Parathyroid adenoma (tissue), 2 donors: ENCODE measurements at regions not wholly inside any gene's neighbourhood (a gene's known extent, or its start where the extent isn't known, plus 50 kb on each side); places are given as distances from the start of the nearest gene placed in this dataset.

Experiments
- H2AFZ ChIP-seq: fragments of 300-600 bp; sonication (generic); one replicate; pipeline ENCODE4 v1.7.0; 2017; ENCODE audit warnings: antibody characterized with exemption, mild to moderate bottlenecking
- H3K27ac ChIP-seq: fragments of 300-600 bp; sonication (generic); one replicate; pipeline ENCODE4 v1.7.0; 2017
- H3K27me3 ChIP-seq: fragments of 300-600 bp; sonication (generic); one replicate; pipeline ENCODE4 v1.7.0; 2017; ENCODE audit warnings: low read length; ENCODE audit not compliant: control insufficient read depth, insufficient read depth
- H3K36me3 ChIP-seq: fragments of 300-600 bp; sonication (generic); one replicate; pipeline ENCODE4 v1.7.0; 2017; ENCODE audit warnings: low read length; ENCODE audit not compliant: control insufficient read depth, insufficient read depth
- H3K4me1 ChIP-seq: fragments of 300-600 bp; sonication (generic); one replicate; pipeline ENCODE4 v1.7.0; 2017; ENCODE audit warnings: control low read depth
- H3K4me2 ChIP-seq: fragments of 300-600 bp; sonication (generic); one replicate; pipeline ENCODE4 v1.7.0; 2017; ENCODE audit warnings: low read length
- H3K4me3 ChIP-seq: fragments of 300-600 bp; sonication (generic); one replicate; pipeline ENCODE4 v1.7.0; 2017; ENCODE audit warnings: low read depth, low read length
- H3K79me2 ChIP-seq: fragments of 300-600 bp; sonication (generic); one replicate; pipeline ENCODE4 v1.7.0; 2017; ENCODE audit warnings: control low read depth
- H3K9ac ChIP-seq: fragments of 300-600 bp; sonication (generic); one replicate; pipeline ENCODE4 v1.7.0; 2017; ENCODE audit warnings: mild to moderate bottlenecking
- H3K9me3 ChIP-seq: fragments of 300-600 bp; sonication (generic); one replicate; pipeline ENCODE4 v1.7.0; 2017; ENCODE audit warnings: low read length; ENCODE audit not compliant: control insufficient read depth
- CTCF ChIP-seq: fragments of 300-600 bp; sonication (generic); IDR thresholded peaks from one replicate; pipeline ENCODE4 v1.7.0; 2017; ENCODE audit warnings: antibody characterized with exemption, mild to moderate bottlenecking
- donor health status: primary hyperparathyroidism.

GRCh38 chr18:70385474-70385873 is 96.6 kb downstream of the SOCS6 start:
- Histone ChIP-seq H3K4me3 (no peak overlapping the region), H2AFZ (no peak overlapping the region), H3K79me2 (no peaks in the 10 kb centered on the region), H3K4me1 (no peaks in the 10 kb centered on the region), H3K4me2 (no peak overlapping the region), H3K9me3 (no peaks in the 10 kb centered on the region), H3K27ac (no peak overlapping the region), H3K9ac (no peak overlapping the region), H3K27me3 (no peaks in the 10 kb centered on the region), H3K36me3 (no peaks in the 10 kb centered on the region)
- TF ChIP-seq CTCF: no peak

DNA sequence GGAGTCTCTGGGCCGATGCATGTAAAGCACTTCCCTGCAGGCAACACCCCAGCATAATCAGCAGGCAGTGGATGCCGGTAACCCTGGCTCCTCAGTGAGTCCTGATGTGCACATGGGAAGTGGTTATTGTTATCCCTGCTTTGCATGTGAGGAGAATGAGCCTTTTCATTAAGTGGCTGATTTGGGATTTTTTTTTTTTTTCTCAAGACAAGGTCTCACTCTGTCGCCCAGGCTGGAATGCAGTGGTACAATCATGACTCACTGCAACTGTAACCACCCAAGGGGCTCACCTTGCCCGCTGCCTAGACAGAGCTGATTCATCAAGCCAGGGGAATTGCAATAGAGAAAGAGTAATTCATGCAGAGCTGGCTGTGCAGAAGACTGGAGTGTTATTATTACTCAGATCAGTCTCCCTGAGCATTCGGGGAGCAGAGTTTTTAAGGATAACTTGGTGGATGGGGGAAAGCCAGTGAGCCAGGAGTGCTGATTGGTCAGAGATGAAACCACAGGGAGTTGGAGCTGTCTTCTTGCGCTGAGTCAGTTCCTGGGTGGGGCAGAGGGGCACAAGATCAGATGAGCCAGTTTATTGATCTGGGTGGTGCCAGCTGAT is 95.4 kb downstream of the SOCS6 start:
- Histone ChIP-seq H3K4me1 (no peaks in the 10 kb centered on the region), H3K9me3 (no peaks in the 10 kb centered on the region), H3K79me2 (no peaks in the 10 kb centered on the region), H3K36me3 (no peaks in the 10 kb centered on the region), H2AFZ (no peak overlapping the region), H3K4me3 (no peak overlapping the region), H3K27ac (no peak overlapping the region), H3K27me3 (no peaks in the 10 kb centered on the region), H3K9ac (no peak overlapping the region), H3K4me2 (no peak overlapping the region)
- TF ChIP-seq CTCF: no peak

GRCh38 chr18:70382992-70383717 is 94.3 kb downstream of the SOCS6 start:
- Histone ChIP-seq H3K9me3 (no peaks in the 10 kb centered on the region), H3K4me3 (no peak overlapping the region), H3K27ac (no peak overlapping the region), H3K9ac (no peak overlapping the region), H2AFZ (no peak overlapping the region), H3K27me3 (no peaks in the 10 kb centered on the region), H3K36me3 (no peaks in the 10 kb centered on the region), H3K79me2 (no peaks in the 10 kb centered on the region), H3K4me1 (no peaks in the 10 kb centered on the region), H3K4me2 (no peak overlapping the region)
- TF ChIP-seq CTCF: no peak

DNA sequence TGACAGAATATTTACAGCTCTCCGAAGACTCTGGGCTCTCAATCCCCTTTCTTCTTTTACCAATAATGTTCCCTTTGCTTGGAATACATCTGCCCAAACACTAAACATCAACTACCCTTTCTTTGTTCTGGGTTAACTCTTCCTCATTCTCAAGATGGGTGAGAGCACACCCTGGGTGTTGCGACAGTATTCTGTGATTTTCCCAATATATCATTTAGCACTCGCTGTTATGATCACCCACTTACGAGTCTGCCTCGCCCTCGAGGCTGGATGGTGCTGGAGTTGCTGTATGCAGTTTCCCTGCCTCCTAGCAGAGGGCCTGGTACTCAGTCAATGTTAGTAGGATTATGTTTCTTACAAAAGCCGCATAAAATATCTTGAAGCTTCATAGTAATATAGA is 93.2 kb downstream of the SOCS6 start:
- no peak overlapping the region for H3K4me3 ChIP-seq

More for the DNA sequence above, 93.2 kb downstream of the SOCS6 start:
- Histone ChIP-seq H3K9ac (no peak overlapping the region), H3K27ac (no peak overlapping the region), H3K4me1 (no peaks in the 10 kb centered on the region), H3K9me3 (no peaks in the 10 kb centered on the region), H3K79me2 (no peaks in the 10 kb centered on the region), H3K36me3 (no peaks in the 10 kb centered on the region), H3K4me2 (no peak overlapping the region), H3K27me3 (no peaks in the 10 kb centered on the region), H2AFZ (no peak overlapping the region)
- TF ChIP-seq CTCF: no peak
